ENCODE measurements at regions not wholly inside any gene's neighbourhood (a gene's known extent, or its start where the extent isn't known, plus 50 kb on each side); places are given as distances from the start of the nearest gene placed in this dataset.

GRCh38 chr9:91024841-91025240 is 223.2 kb downstream of the SYK start:
- no peak for DNase-seq (ENCODE audit: low read depth)

DNA sequence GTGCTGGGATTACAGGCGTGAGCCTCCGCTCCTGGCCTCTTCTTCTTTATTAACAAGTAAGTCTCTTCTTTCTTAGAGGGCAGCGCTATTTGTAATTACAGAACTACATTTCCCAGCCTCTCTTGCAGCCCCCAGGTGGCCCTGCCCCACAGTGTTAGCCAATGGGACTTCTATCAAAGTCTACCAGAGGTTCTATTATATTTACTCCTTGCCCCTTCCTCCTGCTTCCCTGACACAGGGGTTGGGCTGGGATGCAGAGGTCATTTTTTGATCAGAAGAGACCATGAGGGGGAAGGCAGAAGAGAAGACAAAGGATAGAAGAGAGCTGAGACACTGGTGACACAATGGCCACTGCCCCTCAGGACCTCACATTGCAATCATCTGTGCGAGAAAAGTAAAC is 224.2 kb downstream of the SYK start:
- DNase-seq (ENCODE audit: low read depth), result no peak

- no peak for DNase-seq (ENCODE audit: low read depth)
Measured at GRCh38 chr9:91026266-91026665, 224.6 kb downstream of the SYK start.

DNA sequence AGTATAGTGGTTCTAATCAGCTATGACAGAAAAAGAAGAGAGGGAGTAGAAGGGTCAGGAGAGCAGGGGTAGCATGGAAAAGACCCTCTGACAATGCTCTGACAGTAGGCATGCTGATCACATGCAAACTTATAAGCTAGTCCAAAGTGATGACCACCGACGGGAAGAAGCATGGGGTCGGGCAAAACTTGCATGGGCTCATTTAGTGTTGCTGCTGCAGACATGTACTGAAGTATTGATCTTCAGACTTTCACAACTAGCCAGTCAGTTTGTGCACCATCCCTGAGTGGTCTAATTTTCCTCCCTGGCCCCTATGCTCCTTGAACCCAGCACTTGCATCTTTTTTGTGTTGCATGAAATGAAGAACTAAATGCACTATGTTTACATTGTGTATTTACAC is 225.4 kb downstream of the SYK start:
- no peak for DNase-seq (ENCODE audit: low read depth)

- DNase-seq (ENCODE audit: low read depth), result no peak
Measured at GRCh38 chr9:91028166-91028827, 226.7 kb downstream of the SYK start.

GRCh38 chr9:91029650-91030361 is 228.2 kb downstream of the SYK start:
- DNase-seq (ENCODE audit: low read depth), result no peak

- no peak for DNase-seq (ENCODE audit: low read depth)
Measured at GRCh38 chr9:91032121-91032531, 230.5 kb downstream of the SYK start.

DNA sequence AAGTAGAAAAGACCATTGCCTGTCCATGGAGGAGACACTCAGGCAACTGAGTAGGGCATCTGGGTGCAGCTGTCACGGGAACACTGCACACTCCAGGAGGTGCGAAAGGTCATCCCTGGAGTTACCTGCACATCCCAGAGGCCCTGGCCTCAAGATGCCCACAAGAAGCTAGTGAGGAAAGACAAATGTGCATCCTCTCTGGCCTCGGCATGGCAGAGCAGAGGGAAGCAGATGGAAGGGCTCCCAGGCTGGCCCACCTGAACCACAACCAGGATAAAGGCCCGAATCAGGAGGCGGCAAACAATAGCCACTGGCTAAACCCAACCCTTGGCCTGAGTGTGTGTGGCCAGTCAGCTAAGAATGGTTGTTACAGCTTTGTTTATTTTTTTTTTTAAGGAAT is 231.7 kb downstream of the SYK start:
- DNase-seq (ENCODE audit: low read depth), result no peak

GRCh38 chr9:91033797-91034196 is 232.2 kb downstream of the SYK start:
- peak; percentile 36 for DNase-seq (ENCODE audit: low read depth)

GRCh38 chr9:91034521-91034920 is 232.9 kb downstream of the SYK start:
- DNase-seq (ENCODE audit: low read depth), result no peak

GRCh38 chr9:91034976-91035824 is 233.6 kb downstream of the SYK start:
- no peak for DNase-seq (ENCODE audit: low read depth)

GRCh38 chr9:91035825-91036208 is 234.2 kb downstream of the SYK start:
- no peak for DNase-seq (ENCODE audit: low read depth)

- no peak for DNase-seq (ENCODE audit: low read depth)
Measured at GRCh38 chr9:91036356-91036755, 234.7 kb downstream of the SYK start.

GRCh38 chr9:91036826-91037510 is 235.3 kb downstream of the SYK start:
- peak; percentile 37 for DNase-seq (ENCODE audit: low read depth)

GRCh38 chr9:91037511-91038482 is 236.2 kb downstream of the SYK start:
- DNase-seq (ENCODE audit: low read depth), result no peak

DNA sequence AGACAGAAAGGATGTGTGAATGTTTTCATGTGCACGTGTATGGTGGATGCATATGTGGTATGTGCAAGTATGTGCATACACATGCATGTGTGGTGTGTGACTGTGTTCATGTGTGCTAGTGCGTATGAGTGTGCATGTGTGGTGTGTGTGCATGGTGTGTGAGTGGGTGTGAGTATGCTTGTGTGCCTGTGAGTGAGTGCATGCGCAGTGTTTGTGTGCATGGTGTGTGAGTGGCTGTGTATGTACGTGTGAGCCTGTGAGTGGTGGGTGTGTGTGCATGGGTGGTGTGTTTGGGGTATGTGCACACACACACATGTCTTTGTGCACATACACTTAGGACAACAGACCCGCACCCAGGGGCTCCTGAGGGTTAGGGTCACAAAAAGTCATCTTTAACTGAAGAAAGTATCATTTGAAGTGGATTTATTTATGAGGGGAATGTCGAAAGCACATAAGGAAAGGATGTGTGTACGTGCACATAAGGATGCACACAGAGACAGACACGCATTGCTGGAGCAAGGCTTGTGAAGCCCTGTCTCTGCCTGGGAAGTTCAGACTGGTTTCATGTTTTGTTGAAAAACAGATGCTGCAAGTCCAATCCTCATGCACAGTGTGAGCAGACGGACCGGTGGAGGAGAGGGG is 237.0 kb downstream of the SYK start:
- no peak for DNase-seq (ENCODE audit: low read depth)

- DNase-seq (ENCODE audit: low read depth), result no peak
Measured at GRCh38 chr9:91039125-91039834, 237.7 kb downstream of the SYK start.

DNA sequence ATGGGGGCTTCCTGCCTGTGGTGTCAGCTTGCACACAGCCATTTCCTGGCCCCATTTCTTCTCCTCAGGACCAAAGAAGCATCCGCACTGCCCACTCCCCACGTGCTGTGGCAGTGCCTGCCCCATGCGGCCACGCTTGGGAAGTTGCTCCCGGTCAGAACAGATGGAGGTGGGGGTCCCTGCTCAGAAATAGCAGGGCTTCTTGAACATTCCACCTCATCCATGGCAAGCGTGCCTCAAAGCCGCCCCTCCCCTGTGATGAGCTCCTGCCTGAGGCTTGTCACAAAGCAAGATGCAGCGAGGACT is 238.2 kb downstream of the SYK start:
- no peak for DNase-seq (ENCODE audit: low read depth)

- no peak for DNase-seq (ENCODE audit: low read depth)
Measured at GRCh38 chr9:91040371-91041215, 239.0 kb downstream of the SYK start.
